ENCODE measurements at regions not wholly inside any gene's neighbourhood (a gene's known extent, or its start where the extent isn't known, plus 50 kb on each side); places are given as distances from the start of the nearest gene placed in this dataset.

GRCh38 chr7:155223503-155223902, 74.2 kb upstream of the INSIG1 start:
- TF ChIP-seq CTCF (IDR thresholded peaks at IDR 0.05) (no peak), POLR2A (IDR thresholded peaks at IDR 0.05) (no peak)
